ENCODE measurements at regions not wholly inside any gene's neighbourhood (a gene's known extent, or its start where the extent isn't known, plus 50 kb on each side); places are given as distances from the start of the nearest gene placed in this dataset.

DNA sequence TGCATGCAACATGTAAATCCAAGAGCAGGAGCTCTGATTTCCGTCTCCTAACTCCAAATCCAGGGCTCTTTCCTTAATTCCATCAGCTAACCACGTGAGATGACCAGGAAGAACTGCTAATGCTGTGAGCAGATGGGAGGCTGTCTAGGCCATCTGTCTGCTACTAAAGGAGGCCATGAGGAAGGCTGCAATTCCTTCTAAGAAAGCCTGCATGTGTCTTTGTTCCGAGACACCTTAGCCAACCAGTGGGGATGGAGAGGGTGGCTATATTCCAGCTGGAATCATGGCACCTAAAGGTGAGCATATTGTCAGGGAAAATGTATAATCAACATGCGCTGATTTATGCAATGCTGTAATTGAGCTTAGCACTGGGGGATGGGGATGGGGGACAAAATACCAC lies 267.2 kb upstream of the CDH5 start:
- whole genome bisulfite sequencing (ENCODE audit: insufficient coverage), result 80% methylated on average over 2 of the region's 4 CpGs
- no peak overlapping the region for H3K27ac Mint-ChIP-seq
- no peaks in the 10 kb centered on the region for H3K9me3 Mint-ChIP-seq (ENCODE audit: insufficient read depth)
- H3K4me1 ChIP-seq (ENCODE audit: control insufficient read depth in 2 of 2, insufficient read depth in 2 of 2, low read length in 2 of 2), result no peaks in the 10 kb centered on the region
- DNase-seq (no peak), ATAC-seq (ENCODE audit: low read depth) (no peak)
- H3K4me2 ChIP-seq (replicated peaks; ENCODE audit: low read depth, low read length, poor library complexity, severe bottlenecking), result no peak overlapping the region
- H2AFZ ChIP-seq (ENCODE audit: insufficient read depth, low read depth, low read length, poor library complexity, severe bottlenecking), result no peak overlapping the region
- no peak overlapping the region for H3K9ac ChIP-seq (ENCODE audit: low read length)
- H3K27ac ChIP-seq (ENCODE audit: low read length in 2 of 2), result no peak overlapping the region
- H3K27me3 Mint-ChIP-seq, result no peaks in the 10 kb centered on the region
- H3K79me2 ChIP-seq (ENCODE audit: control insufficient read depth, insufficient read depth, low read length), result no peaks in the 10 kb centered on the region
- no peaks in the 10 kb centered on the region for H4K20me1 ChIP-seq (ENCODE audit: control insufficient read depth, insufficient read depth, low read length, poor library complexity, severe bottlenecking)
- H3K4me3 Mint-ChIP-seq, result no peak overlapping the region
- intact Hi-C loops (cut with micrococcal nuclease), result no loop called here
- H3K36me3 ChIP-seq (replicated peaks in 1 of 2; ENCODE audit: control extremely low read depth in 1 of 2, control insufficient read depth in 1 of 2, extremely low read depth in 1 of 2, insufficient read depth in 2 of 2, low read length in 1 of 2), result no peaks in the 10 kb centered on the region
- POLR2A ChIA-PET, result no interaction called here
- H3K27me3 ChIP-seq (replicated peaks in 1 of 4; ENCODE audit: control extremely low read depth in 1 of 4, control insufficient read depth in 3 of 4, insufficient read depth in 4 of 4, low read length in 3 of 4), result no peaks in the 10 kb centered on the region
- TF ChIP-seq, protein P1, sequence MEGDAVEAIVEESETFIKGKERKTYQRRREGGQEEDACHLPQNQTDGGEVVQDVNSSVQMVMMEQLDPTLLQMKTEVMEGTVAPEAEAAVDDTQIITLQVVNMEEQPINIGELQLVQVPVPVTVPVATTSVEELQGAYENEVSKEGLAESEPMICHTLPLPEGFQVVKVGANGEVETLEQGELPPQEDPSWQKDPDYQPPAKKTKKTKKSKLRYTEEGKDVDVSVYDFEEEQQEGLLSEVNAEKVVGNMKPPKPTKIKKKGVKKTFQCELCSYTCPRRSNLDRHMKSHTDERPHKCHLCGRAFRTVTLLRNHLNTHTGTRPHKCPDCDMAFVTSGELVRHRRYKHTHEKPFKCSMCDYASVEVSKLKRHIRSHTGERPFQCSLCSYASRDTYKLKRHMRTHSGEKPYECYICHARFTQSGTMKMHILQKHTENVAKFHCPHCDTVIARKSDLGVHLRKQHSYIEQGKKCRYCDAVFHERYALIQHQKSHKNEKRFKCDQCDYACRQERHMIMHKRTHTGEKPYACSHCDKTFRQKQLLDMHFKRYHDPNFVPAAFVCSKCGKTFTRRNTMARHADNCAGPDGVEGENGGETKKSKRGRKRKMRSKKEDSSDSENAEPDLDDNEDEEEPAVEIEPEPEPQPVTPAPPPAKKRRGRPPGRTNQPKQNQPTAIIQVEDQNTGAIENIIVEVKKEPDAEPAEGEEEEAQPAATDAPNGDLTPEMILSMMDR (IDR thresholded peaks at IDR 0.05), result no peak
- TF ChIP-seq EZH2 (IDR thresholded peaks at IDR 0.05; ENCODE audit: borderline replicate concordance, insufficient read depth, low read depth, low read length, poor library complexity, severe bottlenecking), result no peak
- H3K9me3 ChIP-seq (ENCODE audit: control extremely low read depth in 1 of 3, control insufficient read depth in 2 of 3, insufficient read depth in 1 of 3, low read length in 2 of 3), result no peaks in the 10 kb centered on the region
- no peak overlapping the region for H3K4me3 ChIP-seq (ENCODE audit: control extremely low read depth in 1 of 5, extremely low read depth in 1 of 5, insufficient read depth in 1 of 5, low read depth in 2 of 5, low read length in 4 of 5)
- CTCF ChIA-PET, result no interaction called here
- H3K4me1 Mint-ChIP-seq, result no peaks in the 10 kb centered on the region

DNA sequence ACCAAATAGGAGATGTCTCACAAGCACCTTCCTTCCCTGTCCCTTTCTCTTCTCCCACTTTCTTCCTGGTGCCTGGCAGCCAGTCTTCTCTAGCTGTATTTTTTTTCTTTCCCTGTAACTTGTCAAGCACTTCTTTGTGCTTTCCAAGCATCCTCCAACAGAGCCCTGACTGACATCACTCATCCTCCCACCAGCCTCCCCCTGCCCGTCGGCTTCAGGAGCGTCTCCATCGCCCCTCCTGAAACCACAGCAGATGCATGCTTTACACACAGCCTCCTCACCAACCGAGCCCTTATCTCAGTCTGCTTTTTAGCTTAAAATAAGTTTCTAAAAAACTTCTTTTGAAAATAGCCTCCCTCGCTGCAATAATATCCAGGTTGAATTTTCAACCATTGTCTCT lies 268.7 kb upstream of the CDH5 start:
- no peaks in the 10 kb centered on the region for H3K4me1 Mint-ChIP-seq
- no peaks in the 10 kb centered on the region for H3K27me3 ChIP-seq (replicated peaks in 1 of 4; ENCODE audit: control extremely low read depth in 1 of 4, control insufficient read depth in 3 of 4, insufficient read depth in 4 of 4, low read length in 3 of 4)
- no peak overlapping the region for H3K4me2 ChIP-seq (replicated peaks; ENCODE audit: low read depth, low read length, poor library complexity, severe bottlenecking)
- no peaks in the 10 kb centered on the region for H3K36me3 ChIP-seq (replicated peaks in 1 of 2; ENCODE audit: control extremely low read depth in 1 of 2, control insufficient read depth in 1 of 2, extremely low read depth in 1 of 2, insufficient read depth in 2 of 2, low read length in 1 of 2)
- intact Hi-C loops (cut with micrococcal nuclease), result no loop called here
- H2AFZ ChIP-seq (ENCODE audit: insufficient read depth, low read depth, low read length, poor library complexity, severe bottlenecking), result no peak overlapping the region
- 78% methylated on average over 4 of the region's 6 CpGs for WGBS (ENCODE audit: insufficient coverage)
- no peaks in the 10 kb centered on the region for H3K27me3 Mint-ChIP-seq
- DNase-seq (no peak), ATAC-seq (ENCODE audit: low read depth) (no peak)
- H3K4me3 Mint-ChIP-seq, result no peak overlapping the region
- H3K27ac Mint-ChIP-seq, result no peak overlapping the region
- no peaks in the 10 kb centered on the region for H3K9me3 ChIP-seq (ENCODE audit: control extremely low read depth in 1 of 3, control insufficient read depth in 2 of 3, insufficient read depth in 1 of 3, low read length in 2 of 3)
- H3K9ac ChIP-seq (ENCODE audit: low read length), result no peak overlapping the region
- no peaks in the 10 kb centered on the region for H3K79me2 ChIP-seq (ENCODE audit: control insufficient read depth, insufficient read depth, low read length)
- ChIA-PET POLR2A (no interaction called here), CTCF (no interaction called here)
- no peak overlapping the region for H3K4me3 ChIP-seq (ENCODE audit: control extremely low read depth in 1 of 5, extremely low read depth in 1 of 5, insufficient read depth in 1 of 5, low read depth in 2 of 5, low read length in 4 of 5)
- no peaks in the 10 kb centered on the region for H4K20me1 ChIP-seq (ENCODE audit: control insufficient read depth, insufficient read depth, low read length, poor library complexity, severe bottlenecking)
- no peaks in the 10 kb centered on the region for H3K4me1 ChIP-seq (ENCODE audit: control insufficient read depth in 2 of 2, insufficient read depth in 2 of 2, low read length in 2 of 2)
- no peak overlapping the region for H3K27ac ChIP-seq (ENCODE audit: low read length in 2 of 2)
- TF ChIP-seq, protein P1 (IDR thresholded peaks at IDR 0.05), result no peak
- TF ChIP-seq EZH2 (IDR thresholded peaks at IDR 0.05; ENCODE audit: borderline replicate concordance, insufficient read depth, low read depth, low read length, poor library complexity, severe bottlenecking), result no peak
- no peaks in the 10 kb centered on the region for H3K9me3 Mint-ChIP-seq (ENCODE audit: insufficient read depth)
